ENCODE measurements at regions not wholly inside any gene's neighbourhood (a gene's known extent, or its start where the extent isn't known, plus 50 kb on each side); places are given as distances from the start of the nearest gene placed in this dataset.

DNA sequence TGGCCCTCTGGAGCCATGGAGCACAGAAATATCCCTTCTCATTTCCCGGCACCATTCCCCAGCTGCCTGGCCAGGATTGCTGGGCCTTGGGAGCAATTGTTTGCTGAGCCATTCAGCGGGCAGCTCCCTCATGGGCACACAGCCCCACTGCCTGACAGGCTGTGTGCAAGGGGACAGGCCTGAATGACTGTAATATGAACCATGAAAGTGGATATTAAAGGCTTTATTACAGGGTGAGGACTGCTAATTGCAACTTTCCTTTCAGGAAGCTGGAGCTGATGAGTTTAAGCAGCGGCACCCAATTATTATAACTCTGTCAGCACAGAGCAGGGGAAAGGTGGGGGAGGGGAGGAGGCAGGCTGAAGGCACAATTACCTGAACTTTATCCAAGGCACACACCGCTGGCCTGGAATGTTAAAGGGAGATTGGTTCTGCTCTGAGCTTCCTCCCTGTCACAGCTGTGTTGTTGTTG lies 159.8 kb upstream of the SDK2 start:
- TF ChIP-seq, protein P1, sequence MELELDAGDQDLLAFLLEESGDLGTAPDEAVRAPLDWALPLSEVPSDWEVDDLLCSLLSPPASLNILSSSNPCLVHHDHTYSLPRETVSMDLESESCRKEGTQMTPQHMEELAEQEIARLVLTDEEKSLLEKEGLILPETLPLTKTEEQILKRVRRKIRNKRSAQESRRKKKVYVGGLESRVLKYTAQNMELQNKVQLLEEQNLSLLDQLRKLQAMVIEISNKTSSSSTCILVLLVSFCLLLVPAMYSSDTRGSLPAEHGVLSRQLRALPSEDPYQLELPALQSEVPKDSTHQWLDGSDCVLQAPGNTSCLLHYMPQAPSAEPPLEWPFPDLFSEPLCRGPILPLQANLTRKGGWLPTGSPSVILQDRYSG (tag; conservative IDR thresholded peaks at IDR 0.05; ENCODE audit: low read depth) = no peak
- TF ChIP-seq ZC3H8 (IDR thresholded peaks at IDR 0.05) (no peak), HDAC2 (IDR thresholded peaks at IDR 0.05) (no peak), CREB1 (IDR thresholded peaks at IDR 0.05) (no peak), CREB1 (CRISPR knock-in tag; IDR thresholded peaks at IDR 0.05) (no peak), NFYB (IDR thresholded peaks at IDR 0.05; ENCODE audit: extremely low read depth, insufficient read length) (no peak), MYC (IDR thresholded peaks at IDR 0.05; ENCODE audit: low read depth, low read length) (no peak), MYC (CRISPR knock-in tag; IDR thresholded peaks at IDR 0.05; ENCODE audit: borderline replicate concordance, low read depth) (no peak), MTF1 (CRISPR knock-in tag; IDR thresholded peaks at IDR 0.05; ENCODE audit: borderline replicate concordance) (no peak), ZBTB11 (CRISPR knock-in tag; IDR thresholded peaks at IDR 0.05) (no peak), SIN3A (IDR thresholded peaks at IDR 0.05; ENCODE audit: borderline replicate concordance in 2 of 2, control insufficient read depth in 1 of 2, low read depth in 2 of 2, low read length in 2 of 2) (no peak), NR2C2 (CRISPR knock-in tag; IDR thresholded peaks at IDR 0.05) (no peak), NR2C2 (tag; IDR thresholded peaks at IDR 0.05) (no peak)
- TF ChIP-seq, protein P2, sequence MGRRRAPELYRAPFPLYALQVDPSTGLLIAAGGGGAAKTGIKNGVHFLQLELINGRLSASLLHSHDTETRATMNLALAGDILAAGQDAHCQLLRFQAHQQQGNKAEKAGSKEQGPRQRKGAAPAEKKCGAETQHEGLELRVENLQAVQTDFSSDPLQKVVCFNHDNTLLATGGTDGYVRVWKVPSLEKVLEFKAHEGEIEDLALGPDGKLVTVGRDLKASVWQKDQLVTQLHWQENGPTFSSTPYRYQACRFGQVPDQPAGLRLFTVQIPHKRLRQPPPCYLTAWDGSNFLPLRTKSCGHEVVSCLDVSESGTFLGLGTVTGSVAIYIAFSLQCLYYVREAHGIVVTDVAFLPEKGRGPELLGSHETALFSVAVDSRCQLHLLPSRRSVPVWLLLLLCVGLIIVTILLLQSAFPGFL (CRISPR knock-in tag; IDR thresholded peaks at IDR 0.05) = no peak
- TF ChIP-seq, protein P3, sequence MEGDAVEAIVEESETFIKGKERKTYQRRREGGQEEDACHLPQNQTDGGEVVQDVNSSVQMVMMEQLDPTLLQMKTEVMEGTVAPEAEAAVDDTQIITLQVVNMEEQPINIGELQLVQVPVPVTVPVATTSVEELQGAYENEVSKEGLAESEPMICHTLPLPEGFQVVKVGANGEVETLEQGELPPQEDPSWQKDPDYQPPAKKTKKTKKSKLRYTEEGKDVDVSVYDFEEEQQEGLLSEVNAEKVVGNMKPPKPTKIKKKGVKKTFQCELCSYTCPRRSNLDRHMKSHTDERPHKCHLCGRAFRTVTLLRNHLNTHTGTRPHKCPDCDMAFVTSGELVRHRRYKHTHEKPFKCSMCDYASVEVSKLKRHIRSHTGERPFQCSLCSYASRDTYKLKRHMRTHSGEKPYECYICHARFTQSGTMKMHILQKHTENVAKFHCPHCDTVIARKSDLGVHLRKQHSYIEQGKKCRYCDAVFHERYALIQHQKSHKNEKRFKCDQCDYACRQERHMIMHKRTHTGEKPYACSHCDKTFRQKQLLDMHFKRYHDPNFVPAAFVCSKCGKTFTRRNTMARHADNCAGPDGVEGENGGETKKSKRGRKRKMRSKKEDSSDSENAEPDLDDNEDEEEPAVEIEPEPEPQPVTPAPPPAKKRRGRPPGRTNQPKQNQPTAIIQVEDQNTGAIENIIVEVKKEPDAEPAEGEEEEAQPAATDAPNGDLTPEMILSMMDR (IDR thresholded peaks at IDR 0.05 in 2 of 3, conservative IDR thresholded peaks at IDR 0.05 in 1 of 3; ENCODE audit: insufficient read depth in 2 of 3, low read depth in 1 of 3, low read length in 3 of 3) = no peak
- TF ChIP-seq, protein P4, sequence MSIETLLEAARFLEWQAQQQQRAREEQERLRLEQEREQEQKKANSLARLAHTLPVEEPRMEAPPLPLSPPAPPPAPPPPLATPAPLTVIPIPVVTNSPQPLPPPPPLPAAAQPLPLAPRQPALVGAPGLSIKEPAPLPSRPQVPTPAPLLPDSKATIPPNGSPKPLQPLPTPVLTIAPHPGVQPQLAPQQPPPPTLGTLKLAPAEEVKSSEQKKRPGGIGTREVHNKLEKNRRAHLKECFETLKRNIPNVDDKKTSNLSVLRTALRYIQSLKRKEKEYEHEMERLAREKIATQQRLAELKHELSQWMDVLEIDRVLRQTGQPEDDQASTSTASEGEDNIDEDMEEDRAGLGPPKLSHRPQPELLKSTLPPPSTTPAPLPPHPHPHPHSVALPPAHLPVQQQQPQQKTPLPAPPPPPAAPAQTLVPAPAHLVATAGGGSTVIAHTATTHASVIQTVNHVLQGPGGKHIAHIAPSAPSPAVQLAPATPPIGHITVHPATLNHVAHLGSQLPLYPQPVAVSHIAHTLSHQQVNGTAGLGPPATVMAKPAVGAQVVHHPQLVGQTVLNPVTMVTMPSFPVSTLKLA (conservative IDR thresholded peaks at IDR 0.05) = no peak
